ENCODE measurements at regions not wholly inside any gene's neighbourhood (a gene's known extent, or its start where the extent isn't known, plus 50 kb on each side); places are given as distances from the start of the nearest gene placed in this dataset. TPM values are rescaled to one million over a fixed set of nuclear protein-coding genes. Genes with fewer than 3 reads are reported as not detected.

Small RNA genes in the stretch of these regions (small RNA-seq; reads per million reads assigned to genes)
- gene AC104465.1, result not detected
